NOMO-1 treated with dmso at 0.1 percent for 144 hours (cell line): ENCODE measurements at regions not wholly inside any gene's neighbourhood (a gene's known extent, or its start where the extent isn't known, plus 50 kb on each side); places are given as distances from the start of the nearest gene placed in this dataset.
A peak's percentile ranks its signal among the peaks of the same experiment; 100 is the strongest.
"Not testable (repeated sequence)": the region's sequence is repeated elsewhere in the genome, so short reads cannot be mapped to it uniquely, and the experiment has no call there.

Experiments
- DNase-seq: peaks from one replicate; lab custom pipeline; 2025; ENCODE audit not compliant: unreplicated experiment; lab: John Stamatoyannopoulos, UW

DNA sequence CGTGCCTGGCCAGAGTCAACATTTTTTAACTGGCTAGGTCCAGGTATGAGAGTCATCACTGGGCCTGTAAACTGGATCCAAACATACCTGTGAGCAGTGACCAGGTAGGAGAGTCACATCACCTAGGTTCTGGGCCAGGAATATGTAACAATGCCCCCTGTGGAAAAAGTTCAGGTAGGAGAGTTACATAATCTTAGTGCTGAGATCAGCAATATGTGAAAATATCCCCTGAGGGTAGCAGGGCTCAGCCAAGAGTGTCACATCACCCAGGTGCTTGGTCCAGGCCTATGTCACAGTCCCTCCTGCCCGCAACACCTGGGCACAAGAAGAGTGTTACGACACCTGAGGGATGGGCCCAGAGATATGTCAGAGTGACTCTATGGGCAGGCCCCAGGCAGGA lies 2104.7 kb downstream of the TP53TG3F start:
- DNase-seq, result no peak

DNA sequence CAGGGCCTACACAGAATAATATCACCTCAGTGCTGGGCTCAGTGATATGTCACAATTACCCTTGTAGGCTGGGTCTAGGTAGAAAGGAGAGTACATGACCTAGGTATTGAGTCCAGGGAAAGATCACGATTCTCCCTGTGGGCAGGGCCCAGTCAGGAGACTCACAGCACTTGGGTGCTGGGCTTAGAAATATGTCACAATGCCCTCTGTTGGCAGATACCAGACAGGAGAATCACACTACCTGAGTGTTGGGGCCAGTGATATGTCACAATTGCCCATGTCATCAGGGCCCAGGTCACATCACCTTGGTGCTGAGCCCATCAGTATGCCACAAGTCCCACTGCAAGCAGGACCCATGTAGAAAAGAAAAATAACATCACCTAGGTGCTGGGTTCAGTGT lies 2105.5 kb downstream of the TP53TG3F start:
- no peak for DNase-seq

DNA sequence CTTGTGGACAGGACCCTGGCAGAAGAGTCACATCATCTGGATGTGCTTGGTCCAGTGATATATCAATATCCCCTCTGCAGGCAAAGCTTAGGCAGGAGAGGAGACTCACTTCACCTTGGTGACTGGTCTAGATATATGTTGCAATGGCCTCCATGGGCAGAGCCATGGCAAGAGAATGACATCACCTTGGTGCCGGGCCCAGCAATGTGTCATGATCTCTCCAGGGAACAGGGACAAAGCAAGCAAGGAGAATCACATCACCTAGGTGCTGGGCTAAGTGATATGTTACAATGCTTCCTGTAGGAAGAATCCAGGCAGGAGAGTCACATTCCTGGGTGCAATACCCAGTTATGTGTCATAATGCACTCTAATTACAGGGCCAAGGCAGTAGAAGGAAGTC lies 2106.2 kb downstream of the TP53TG3F start:
- DNase-seq, result no peak

DNA sequence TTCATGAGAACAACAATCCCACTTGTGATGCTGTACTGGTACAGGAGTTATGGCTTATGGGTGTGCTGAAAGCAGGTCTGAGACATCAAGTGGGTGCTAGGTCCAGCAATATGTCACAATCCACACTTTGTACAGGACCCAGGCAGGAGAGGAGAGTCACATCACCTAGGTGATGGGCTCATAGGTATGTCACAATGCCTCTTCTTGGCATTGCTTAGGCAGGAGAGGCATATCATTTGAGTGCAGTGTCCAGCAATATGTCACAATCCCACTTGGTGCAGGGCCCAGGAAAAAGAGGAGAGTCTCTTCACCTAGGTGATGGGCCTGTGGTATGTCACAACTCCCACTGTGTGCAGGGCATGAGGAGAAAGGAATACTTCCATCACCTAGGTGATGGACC lies 2110.0 kb downstream of the TP53TG3F start:
- no peak for DNase-seq

DNA sequence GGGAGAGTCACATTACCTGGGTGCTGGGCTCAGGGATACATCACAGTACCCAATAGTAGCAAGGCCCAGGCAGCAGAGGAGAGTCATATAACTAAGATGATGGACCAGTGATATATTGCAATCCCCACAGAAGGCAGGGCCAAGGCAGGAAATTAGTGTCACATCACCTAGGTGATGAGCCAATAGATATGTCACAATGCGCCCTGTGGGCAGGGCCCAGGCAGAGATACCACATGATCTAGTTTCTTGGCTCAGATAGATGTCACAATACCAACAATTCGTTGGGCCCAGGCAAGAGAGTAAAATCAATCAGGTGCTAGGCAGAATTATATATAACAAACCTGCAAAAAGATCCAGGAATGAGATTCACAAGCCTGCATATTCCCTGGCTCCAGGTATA lies 2111.5 kb downstream of the TP53TG3F start:
- no peak for DNase-seq

DNA sequence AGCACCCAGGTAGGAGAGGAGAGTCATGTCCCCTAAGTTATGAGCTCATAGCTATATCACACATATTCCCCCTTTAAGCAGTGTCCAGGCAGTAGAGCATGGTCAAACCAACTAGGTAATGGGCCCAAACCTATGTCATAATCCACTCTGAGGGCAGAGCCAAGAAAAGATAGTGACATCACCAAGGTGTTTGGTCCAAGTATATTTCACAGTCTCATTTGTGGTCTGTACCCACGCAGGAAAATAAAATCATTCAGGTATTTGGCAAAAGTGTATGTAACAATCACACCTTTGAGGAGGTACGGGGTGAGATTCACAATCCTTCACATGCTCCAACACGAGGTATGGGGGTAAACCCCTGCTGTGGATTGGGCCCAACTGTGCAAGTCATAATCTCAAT lies 2112.8 kb downstream of the TP53TG3F start:
- no peak for DNase-seq

DNA sequence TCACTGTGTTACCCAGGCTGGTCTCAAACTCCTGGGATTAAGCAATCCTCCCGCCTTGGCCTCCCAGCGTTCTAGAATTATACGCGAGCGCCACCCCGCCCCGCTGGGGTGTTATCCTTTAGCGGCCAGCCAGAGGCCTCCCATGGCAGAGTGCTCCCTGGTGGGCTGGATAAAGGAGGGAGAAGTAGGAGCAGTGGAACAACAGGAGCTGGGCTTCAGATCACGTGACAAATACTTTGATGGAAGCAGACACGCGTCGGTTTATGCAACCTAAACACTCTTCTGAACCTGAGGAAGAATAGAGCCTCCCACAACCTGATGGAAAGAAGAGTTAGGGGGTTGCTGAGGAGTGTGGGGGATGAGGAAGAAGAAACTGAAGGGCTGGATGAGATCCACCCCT lies 2114.0 kb downstream of the TP53TG3F start:
- no peak for DNase-seq

DNA sequence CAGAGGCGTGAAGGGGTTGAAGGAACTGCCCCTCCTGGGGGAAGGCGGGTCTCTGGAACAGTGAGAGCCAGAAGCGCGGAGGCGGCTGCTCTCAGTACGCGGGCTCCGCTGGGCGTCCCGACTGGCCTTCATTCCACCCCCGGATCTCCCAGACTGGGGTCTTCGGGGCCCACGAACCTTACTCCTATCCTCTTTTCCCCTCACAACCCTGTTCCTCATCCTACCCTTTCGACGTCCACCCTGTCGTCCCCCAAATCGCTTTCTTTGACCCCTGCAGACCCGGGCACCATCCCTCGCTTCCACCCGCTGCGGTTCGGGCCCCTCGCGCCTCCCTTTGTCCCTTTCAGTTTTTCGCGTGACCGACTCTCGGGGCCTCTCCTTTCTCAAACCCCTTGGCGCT lies 2114.6 kb downstream of the TP53TG3F start:
- no peak for DNase-seq

DNA sequence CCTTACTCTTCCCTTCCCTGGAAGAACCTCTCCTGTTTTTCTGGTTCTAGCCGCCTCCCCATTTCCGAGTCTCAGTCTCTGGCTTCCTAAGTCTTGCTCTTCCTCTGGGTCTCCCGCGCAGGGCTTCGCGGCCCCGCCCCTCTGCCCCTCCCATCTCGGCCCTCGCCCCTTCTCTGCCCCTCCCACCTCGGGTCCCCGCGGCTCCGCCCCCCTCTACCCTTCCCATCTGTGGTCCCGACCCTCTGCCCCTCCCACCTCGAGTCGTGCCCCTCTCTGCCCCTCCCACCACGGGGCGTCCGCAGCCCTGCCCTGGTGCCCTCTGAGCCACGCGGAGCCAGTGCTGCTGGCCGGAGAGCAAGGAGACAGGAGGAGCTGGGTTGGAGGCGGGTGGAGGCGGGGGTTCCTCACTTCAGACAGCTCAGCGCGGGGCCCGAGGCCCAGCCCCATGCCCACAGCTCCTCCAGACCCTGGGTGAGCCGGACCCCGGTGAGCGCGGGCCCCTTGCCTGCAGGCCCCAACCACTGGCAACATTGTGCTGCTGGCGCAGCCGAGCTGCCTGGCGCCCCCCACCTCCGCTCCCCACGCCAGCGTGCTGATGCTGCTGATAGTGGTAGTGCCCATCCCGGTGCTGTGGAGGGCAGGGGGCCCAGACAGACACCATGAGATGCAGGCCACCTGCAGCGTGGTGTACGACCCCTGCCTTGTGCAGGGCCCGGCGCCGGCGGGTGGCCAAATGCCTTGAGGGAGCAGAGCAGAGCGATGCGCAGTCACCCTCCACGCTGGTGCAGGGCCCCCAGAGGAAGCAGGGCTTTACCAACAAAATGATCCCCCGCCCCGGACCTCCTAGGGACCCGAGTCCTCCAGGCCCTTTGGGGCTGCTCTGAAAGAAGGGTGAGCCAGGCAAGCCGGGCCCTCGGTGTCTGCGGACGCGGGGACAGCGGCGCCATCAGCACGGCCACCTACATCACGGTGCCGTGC lies 2115.3 kb downstream of the TP53TG3F start:
- no peak for DNase-seq

DNA sequence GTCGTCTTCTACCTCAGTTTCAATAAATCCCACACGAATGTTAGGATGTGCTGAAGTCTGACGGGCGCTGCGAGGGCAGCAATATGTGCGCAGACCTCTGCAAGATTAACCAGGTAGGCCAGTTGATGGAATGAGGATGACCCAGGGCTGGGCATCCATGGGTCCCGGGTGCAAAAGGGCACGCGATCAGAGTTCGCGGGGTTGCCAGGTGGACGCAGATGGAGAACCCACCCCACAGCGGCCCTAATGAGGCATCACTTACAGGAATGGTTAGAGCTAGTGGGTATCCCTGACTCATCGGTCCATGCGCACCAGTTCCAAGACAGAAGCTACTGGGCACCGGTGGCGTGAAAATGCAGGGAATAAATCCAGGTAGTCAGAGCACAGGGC lies 2116.0 kb downstream of the TP53TG3F start:
- no peak for DNase-seq

DNA sequence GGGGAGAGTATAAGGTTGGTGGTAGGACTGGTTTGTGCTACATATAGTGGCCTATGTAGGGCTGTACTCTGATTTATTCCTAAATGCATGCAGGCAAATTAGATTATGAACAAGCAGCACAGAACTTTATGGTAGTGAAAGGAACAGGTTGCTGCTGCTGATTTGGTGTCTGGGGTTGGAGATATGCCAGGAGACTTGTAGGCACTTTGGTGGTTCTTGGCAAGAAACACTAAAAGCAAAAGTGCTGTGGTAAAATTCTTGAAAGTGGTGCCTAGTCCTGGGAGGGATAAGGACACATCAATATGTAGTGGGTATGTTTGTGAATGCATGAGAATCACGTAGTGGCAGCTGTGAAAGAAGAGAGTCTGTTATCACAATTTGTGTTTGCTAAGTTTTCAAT lies 2126.0 kb downstream of the TP53TG3F start:
- DNase-seq, result no peak

DNA sequence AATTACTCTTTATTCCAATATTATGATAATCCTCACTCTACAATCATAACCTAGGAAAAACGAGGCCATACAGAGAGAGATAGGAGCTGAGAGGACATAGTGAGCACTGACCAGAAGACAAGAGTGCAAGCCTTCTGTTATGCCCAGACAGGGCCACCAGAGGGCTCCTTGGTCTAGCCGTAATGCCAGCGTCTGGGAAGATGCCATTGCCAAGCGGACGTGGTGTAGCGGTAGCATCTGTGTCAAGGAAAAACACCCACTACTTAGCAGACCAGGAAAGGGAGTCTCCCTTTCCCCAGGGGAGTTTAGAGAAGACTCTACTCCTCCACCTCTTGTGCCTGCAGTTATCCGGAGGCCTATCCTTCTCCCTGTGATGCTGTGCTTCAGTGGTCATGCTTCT lies 2131.5 kb downstream of the TP53TG3F start:
- not testable (repeated sequence) for DNase-seq

DNA sequence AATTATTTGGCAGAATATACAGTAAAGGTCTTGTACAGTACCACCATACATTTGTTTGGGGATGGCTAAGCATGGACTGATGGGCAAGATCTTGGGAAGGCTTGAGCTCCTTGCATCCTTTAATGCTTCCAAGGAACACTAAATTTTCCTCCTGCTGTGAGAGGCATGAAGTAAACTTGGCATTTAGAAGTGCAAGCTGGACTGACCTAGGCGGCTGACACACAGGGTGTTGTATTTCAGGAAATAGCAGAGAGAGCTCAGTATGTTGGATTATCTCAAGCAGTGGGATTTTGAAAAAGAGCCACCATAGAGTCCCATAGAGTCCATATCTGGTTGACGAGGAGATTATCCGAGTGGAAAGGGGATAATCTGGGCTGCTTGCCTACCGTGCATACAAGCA lies 2137.1 kb downstream of the TP53TG3F start:
- DNase-seq, result no peak

DNA sequence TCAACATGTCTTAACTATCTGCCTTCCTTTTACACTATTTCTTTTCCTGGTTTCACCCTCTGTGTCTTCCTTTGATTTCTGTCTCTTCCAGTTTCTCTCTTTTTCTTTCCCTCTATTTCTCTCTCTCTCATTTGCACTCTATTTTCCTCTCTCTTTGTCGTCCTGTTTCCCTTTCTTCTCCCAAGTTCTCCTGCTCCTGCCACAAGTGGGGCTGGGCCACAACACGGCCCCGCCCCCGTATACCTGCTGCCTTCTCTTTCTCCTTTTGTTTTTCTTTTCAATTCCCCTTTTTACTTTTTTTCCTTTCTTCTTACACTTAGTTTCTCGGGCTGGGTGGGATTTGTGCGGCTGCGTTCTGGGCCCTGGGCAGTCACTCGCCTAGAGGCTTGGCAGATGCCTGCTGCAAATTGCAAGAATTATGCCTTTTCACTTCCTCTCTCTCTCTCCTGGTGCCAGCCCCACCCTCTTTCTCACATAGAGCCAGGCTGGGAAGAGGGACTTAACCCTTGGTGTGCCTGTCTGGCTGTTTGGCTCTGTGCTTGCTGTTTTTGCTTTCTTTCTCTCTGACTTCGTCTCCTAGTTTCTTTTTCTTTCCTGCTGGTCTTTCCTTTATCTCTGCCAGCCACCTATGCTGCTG lies 2139.4 kb downstream of the TP53TG3F start:
- peak; percentile 86 for DNase-seq

DNA sequence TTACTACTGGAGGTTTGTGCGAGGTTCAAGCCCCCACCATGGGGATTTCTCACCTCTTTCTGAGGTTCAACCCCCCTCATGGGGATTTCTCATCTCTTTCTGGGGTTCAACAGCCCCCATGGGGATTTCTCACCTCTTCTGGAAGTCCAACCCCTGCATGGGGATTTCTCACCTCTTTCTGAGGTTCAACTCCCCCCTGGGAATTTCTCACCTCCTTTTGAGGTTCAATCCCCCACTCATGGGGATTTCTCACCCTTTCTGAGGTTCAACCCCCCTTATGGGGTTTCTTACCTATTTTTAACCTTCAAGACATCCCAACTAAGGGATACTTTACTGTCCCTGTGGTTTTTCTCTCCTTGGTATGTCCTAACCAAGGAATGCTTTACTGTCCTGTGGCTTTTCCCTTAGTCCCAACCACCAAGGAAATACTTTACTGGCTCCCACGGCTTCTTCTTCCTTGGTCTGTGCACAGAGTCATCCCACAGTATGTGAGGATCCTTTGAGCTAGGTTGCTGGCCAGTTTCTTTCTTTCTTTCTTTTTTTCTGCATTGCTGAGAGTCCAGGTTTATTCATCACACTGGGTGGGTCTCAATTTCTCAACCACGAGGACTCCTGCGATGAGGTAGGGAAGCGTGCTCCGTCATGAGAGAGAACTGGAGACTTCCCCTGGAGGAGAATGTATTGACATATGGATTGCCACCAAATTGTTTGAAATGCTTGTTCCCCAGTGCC lies 2140.2 kb downstream of the TP53TG3F start:
- DNase-seq, result no peak

DNA sequence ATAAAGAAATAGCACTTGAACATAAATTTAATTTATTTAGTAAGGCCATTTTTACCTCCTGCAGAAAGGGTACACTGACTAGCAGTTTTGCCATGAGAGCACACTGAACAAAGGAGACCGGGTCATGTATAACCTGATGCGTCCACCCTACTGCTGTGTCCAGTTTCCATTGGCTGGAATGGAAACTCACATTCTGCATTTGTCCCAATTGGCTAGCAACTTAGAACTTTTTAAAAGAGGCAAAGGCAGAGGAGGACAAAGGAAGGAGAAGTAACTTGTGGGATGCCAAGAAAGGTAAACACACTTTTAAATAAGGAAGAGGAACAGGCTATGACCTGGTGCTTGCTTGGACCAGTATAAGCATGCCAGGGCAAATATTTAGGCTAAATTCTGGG lies 2140.7 kb downstream of the TP53TG3F start:
- DNase-seq, result not testable (repeated sequence)

DNA sequence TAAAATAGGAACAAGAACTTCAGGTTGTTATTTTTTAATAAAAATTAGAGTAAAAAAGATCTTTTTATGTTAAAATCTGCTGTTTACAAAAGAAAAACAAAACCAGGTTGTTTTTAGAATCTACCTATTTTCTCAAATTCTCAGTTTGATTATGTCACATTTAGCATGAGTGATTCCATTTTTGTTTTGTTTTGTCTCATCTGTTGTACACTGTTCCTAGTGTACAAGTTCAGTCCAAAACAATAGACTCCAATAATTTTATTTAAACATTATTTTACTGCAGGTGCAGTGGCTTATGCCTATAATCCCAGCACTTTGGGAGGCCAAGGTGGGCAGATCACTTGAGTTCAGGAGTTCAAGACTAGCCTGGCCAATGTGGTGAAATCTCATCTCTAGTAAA lies 2142.7 kb downstream of the TP53TG3F start:
- no peak for DNase-seq

DNA sequence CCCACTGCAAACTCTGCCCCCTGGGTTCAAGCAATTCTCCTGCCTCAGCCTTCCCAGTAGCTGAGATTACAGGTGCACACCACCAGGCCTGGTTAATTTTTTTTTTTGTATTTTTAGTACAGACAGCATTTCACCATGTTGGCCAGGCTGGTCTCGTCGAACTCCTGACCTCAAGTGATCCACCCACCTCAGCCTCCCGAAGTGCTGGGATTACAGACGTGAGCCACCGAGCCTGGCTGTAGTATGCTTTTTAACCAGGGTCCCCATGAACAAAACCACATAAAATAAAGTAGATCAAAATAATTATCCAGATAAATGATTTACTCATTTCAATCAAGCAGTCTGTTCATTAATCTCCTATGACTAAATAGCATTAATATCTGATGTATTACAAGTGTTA lies 2144.0 kb downstream of the TP53TG3F start:
- not testable (repeated sequence) for DNase-seq

DNA sequence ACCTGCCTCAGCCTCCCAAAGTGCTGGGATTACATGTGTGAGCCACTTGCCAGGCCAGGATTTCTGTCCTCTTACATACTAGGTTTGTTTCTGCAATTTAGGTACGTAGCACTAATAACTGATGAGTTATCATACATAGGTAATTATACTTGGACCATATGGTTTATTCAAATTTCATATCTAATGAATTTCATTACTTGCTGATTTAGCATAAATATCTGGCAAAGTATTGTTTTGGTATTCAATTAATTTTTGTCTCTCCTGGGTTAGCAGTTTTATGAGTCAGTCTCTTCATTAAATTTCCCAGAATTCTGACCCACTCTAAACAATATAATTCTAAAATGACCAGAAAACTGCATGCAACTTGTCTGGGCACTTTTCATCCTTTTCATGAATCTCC lies 2146.5 kb downstream of the TP53TG3F start:
- no peak for DNase-seq

DNA sequence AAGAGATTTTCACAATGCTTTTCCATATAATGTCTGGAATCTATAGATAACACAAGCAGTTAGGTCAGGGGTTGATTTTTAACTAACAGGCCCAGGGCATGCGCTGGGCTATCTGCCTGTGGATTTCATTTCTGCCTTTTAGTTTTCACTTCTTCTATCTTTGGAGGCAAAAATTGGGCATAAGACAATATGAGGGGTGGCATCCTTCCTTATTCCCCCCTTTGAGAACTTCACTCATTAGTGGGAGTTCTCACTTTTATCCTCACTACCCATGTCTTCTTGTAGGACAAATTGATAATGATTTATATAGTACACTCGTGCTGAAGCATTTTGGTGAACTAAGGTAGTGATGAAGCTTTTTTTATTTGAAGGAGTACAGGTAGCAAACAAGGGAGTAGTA lies 2155.5 kb downstream of the TP53TG3F start:
- not testable (repeated sequence) for DNase-seq

DNA sequence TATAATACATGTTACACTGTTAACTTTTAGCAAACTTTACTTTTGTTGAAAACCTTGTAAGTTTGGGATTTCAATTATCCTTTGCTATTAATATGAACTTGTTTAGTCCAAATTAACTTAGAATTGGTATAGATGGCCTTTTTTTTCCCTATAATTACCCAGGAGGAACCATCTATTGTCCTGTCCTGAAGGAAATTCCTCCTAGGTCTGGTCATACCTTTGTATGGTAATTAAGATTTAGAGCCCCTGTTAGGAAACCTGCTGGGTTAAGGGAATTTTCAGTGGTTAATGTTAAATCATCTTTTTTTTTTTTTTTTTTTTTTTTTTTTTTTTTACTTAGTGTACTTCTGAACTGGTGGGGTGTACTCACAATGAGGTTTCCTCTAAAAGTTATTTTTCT lies 2159.8 kb downstream of the TP53TG3F start:
- DNase-seq, result not testable (repeated sequence)

DNA sequence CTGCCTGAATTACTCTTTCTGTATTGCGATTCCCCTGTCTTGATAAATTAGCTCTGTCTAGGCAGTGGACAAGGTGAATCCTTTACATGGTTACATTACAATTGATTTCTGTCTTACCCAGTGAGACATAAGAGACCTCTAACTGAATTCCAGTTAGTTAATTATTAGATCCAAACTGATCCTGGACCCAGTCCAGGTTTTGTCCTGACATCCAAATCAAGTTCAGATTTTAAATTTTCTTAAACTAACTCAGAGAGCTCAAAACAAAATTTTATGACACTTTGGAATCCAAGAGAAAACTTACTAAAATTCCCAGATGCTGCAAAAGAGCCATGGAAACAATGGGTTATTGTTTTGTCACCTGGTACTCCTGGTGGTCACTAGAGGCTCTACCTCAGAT lies 2166.6 kb downstream of the TP53TG3F start:
- no peak for DNase-seq
